ENCODE measurements at regions not wholly inside any gene's neighbourhood (a gene's known extent, or its start where the extent isn't known, plus 50 kb on each side); places are given as distances from the start of the nearest gene placed in this dataset.

DNA sequence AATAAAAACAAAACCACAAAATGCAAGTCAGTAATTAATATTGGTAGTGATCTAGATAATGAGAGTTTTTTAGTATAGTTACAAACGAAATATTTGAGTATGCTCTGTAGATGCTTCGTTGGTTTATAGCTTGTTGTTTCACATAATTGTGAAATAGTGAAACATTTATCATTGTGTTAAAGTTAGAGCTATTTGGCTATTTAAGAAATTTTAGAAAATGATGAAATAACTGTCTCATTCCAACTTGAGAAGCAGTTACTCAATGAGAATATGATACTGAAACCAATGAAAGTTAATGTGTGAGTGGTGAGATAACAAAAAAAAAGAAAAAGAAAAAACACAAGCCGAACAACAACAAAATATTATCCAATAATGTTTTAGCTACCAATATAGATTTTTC lies 475.6 kb upstream of the ZEB2 start:
- CTCF ChIA-PET: no interaction called here
- in situ Hi-C loops (cut with HindIII; ENCODE audit: low pct_unique_long_range_greater_than_20kb, low sequenced_read_pairs): no loop called here
- no peaks in the 10 kb centered on the region for H3K27me3 ChIP-seq (ENCODE audit: control insufficient read depth, insufficient read depth, low read length)
- no peaks in the 10 kb centered on the region for H3K36me3 ChIP-seq (ENCODE audit: control insufficient read depth, insufficient read depth, low read length)
- DNase-seq (ENCODE audit: low read depth, low spot score) (no peak), ATAC-seq (no peak)
- H3K4me1 ChIP-seq (ENCODE audit: control insufficient read depth, insufficient read depth, low read length): no peaks in the 10 kb centered on the region
- TF ChIP-seq TCF7L2 (IDR thresholded peaks at IDR 0.05; ENCODE audit: low read depth, low read length) (no peak), POLR2AphosphoS5 (IDR thresholded peaks at IDR 0.05; ENCODE audit: low read depth, low read length) (no peak), SIN3A (IDR thresholded peaks at IDR 0.05; ENCODE audit: borderline replicate concordance, insufficient read depth, low read depth, low read length) (no peak)
- TF ChIP-seq, protein P1, sequence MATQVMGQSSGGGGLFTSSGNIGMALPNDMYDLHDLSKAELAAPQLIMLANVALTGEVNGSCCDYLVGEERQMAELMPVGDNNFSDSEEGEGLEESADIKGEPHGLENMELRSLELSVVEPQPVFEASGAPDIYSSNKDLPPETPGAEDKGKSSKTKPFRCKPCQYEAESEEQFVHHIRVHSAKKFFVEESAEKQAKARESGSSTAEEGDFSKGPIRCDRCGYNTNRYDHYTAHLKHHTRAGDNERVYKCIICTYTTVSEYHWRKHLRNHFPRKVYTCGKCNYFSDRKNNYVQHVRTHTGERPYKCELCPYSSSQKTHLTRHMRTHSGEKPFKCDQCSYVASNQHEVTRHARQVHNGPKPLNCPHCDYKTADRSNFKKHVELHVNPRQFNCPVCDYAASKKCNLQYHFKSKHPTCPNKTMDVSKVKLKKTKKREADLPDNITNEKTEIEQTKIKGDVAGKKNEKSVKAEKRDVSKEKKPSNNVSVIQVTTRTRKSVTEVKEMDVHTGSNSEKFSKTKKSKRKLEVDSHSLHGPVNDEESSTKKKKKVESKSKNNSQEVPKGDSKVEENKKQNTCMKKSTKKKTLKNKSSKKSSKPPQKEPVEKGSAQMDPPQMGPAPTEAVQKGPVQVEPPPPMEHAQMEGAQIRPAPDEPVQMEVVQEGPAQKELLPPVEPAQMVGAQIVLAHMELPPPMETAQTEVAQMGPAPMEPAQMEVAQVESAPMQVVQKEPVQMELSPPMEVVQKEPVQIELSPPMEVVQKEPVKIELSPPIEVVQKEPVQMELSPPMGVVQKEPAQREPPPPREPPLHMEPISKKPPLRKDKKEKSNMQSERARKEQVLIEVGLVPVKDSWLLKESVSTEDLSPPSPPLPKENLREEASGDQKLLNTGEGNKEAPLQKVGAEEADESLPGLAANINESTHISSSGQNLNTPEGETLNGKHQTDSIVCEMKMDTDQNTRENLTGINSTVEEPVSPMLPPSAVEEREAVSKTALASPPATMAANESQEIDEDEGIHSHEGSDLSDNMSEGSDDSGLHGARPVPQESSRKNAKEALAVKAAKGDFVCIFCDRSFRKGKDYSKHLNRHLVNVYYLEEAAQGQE (IDR thresholded peaks at IDR 0.05; ENCODE audit: insufficient read depth in 1 of 2, low read depth in 2 of 2, low read length in 1 of 2): no peak
- TF ChIP-seq, protein P2, sequence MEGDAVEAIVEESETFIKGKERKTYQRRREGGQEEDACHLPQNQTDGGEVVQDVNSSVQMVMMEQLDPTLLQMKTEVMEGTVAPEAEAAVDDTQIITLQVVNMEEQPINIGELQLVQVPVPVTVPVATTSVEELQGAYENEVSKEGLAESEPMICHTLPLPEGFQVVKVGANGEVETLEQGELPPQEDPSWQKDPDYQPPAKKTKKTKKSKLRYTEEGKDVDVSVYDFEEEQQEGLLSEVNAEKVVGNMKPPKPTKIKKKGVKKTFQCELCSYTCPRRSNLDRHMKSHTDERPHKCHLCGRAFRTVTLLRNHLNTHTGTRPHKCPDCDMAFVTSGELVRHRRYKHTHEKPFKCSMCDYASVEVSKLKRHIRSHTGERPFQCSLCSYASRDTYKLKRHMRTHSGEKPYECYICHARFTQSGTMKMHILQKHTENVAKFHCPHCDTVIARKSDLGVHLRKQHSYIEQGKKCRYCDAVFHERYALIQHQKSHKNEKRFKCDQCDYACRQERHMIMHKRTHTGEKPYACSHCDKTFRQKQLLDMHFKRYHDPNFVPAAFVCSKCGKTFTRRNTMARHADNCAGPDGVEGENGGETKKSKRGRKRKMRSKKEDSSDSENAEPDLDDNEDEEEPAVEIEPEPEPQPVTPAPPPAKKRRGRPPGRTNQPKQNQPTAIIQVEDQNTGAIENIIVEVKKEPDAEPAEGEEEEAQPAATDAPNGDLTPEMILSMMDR (IDR thresholded peaks at IDR 0.05): no peak
- POLR2A ChIA-PET: no interaction called here
- H3K9me3 ChIP-seq (ENCODE audit: control insufficient read depth, insufficient read depth, low read depth, low read length): no peaks in the 10 kb centered on the region
- no peak overlapping the region for H3K27ac ChIP-seq (ENCODE audit: low read length)
- no TSS peak for BruUV-seq (replicated peaks)
- intact Hi-C loops (cut with micrococcal nuclease; ENCODE audit: unreplicated experiment): no loop called here
- no peak overlapping the region for H3K4me3 ChIP-seq (ENCODE audit: low read depth in 2 of 2, low read length in 2 of 2)

DNA sequence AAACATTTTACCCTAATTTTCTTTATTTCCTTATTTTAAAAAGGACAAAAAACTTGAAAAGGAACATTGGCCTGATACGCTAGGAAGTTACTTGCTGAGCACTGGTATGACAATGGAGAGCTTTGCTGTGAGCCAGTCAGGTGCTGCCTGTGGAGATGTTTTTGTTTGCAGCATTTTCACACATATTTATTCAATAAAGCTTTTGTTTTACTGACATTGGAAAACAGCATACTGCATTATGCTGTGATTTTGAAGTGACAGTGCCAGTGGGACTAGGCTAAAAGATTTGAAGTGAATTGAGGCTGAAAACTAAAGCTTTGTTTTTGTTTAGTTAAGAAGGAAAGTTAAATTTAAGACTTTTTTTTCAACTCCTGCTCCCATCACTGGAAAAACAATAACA lies 470.7 kb upstream of the ZEB2 start:
- H3K27me3 ChIP-seq (ENCODE audit: control insufficient read depth, insufficient read depth, low read length): no peaks in the 10 kb centered on the region
- in situ Hi-C loops (cut with HindIII; ENCODE audit: low pct_unique_long_range_greater_than_20kb, low sequenced_read_pairs): no loop called here
- no peak overlapping the region for H3K27ac ChIP-seq (ENCODE audit: low read length)
- no TSS peak for BruUV-seq (replicated peaks)
- TF ChIP-seq, protein P1 (IDR thresholded peaks at IDR 0.05; ENCODE audit: insufficient read depth in 1 of 2, low read depth in 2 of 2, low read length in 1 of 2): no peak
- TF ChIP-seq TCF7L2 (IDR thresholded peaks at IDR 0.05; ENCODE audit: low read depth, low read length): no peak
- DNase-seq (ENCODE audit: low read depth, low spot score): no peak
- H3K4me1 ChIP-seq (ENCODE audit: control insufficient read depth, insufficient read depth, low read length): no peaks in the 10 kb centered on the region
- no peak overlapping the region for H3K4me3 ChIP-seq (ENCODE audit: low read depth in 2 of 2, low read length in 2 of 2)
- H3K9me3 ChIP-seq (ENCODE audit: control insufficient read depth, insufficient read depth, low read depth, low read length): no peaks in the 10 kb centered on the region
- no peak for ATAC-seq
- intact Hi-C loops (cut with micrococcal nuclease; ENCODE audit: unreplicated experiment): no loop called here
- POLR2A ChIA-PET: no interaction called here
- H3K36me3 ChIP-seq (ENCODE audit: control insufficient read depth, insufficient read depth, low read length): no peaks in the 10 kb centered on the region
- CTCF ChIA-PET: no interaction called here
